HG03354 (cell line): ENCODE measurements at regions not wholly inside any gene's neighbourhood (a gene's known extent, or its start where the extent isn't known, plus 50 kb on each side); places are given as distances from the start of the nearest gene placed in this dataset.

Experiments
- ATAC-seq: cut with Tn5 transposase; IDR thresholded peaks from one replicate; pipeline ENCODE4 v1.9.1; 2021; ENCODE audit warnings: mild to moderate bottlenecking; ENCODE audit not compliant: unreplicated experiment, poor library complexity, severe bottlenecking

GRCh38 chr11:116170526-116171120, 602.2 kb downstream of the BUD13 start:
- ATAC-seq = no peak

DNA sequence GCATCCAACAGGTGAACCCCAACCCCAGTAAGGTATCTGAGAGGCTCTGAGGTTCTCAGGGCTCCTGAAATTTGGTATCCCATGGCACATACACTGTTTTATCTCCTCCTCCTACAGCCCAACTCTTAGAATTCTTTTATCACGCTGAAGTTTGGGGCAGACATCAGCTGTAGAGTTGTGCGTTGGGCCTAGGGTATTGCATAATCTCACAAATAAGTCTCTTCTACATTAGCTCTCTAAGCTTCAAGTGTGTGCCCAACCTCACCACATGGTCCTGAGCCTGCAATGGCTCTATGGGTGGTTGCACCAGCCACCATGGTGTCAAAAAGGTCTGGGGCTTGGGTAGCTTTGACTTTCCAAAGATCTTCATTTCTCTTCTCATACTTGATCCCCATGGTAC, 603.0 kb downstream of the BUD13 start:
- ATAC-seq = no peak

DNA sequence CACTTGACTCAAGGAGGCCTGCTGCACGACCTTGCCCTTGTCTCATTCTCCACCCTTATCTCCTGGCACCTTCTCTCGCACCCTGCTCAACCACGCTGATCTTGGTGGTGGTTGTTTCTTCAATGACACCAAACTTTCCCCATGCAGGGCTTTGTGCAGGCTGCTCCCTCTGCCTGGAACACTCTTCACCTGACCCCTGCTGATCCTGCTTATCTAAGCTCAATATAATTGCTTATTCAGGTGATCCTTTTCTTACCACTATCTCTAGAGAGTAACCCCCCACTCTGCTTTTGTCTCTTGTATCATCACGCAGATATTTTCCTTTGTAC, 604.4 kb downstream of the BUD13 start:
- no peak for ATAC-seq

DNA sequence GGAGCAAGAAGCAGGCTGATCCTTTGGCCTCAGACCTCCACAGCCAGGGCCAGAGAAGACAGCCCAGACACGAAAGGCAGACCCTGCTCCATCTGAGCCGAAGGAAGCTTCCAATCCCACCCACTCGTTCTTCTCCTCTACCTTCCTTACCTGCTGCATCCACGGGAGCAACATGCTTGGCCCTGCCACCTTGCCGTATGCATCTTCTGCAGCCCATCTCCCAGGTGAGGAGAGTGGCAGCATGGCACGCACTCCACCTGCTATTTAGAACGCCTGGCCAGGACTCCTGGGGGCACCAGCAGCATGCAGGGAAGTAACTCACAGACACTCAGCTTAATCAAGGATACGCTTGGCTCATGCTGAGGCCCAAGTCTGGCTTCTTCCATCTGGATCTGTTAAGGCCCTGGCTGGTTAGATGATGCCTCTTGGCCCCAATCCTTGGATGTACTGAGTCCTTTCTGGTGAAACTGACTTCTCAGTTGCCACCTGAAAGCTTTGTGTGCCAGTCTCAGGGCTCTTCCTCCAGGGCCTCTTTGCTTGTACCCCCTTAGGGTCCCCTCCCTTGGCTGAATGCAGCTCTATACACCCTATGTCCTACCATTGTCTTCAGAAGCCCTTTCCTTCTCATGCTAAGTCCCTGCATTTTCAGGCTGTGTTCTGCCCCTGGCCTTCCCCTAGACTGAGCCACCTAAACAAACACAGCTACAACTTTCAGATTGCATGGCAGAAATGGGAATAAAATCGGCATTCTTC, 604.9 kb downstream of the BUD13 start:
- no peak for ATAC-seq

- ATAC-seq = no peak
Measured at GRCh38 chr11:116166573-116167465, 606.0 kb downstream of the BUD13 start.

- no peak for ATAC-seq
Measured at GRCh38 chr11:116164843-116165242, 607.9 kb downstream of the BUD13 start.

DNA sequence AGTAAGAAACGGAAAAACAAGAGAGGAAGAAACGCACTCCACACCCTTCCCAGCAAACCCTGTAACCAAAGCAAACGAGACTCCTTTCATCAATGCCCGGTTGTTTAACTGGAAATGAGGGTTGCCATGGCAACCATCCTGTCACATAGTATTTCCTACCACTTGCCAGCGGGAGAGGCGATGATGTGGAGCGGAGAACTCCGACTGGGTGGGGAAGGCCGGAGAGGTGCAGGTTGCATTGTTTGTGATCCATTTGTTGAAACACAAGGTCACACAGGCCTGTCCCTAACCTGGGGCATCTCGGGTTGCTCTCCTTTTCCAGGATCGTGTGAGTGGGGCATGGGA, 609.9 kb downstream of the BUD13 start:
- ATAC-seq = no peak

GRCh38 chr11:116162086-116162885, 610.5 kb downstream of the BUD13 start:
- ATAC-seq = no peak

- ATAC-seq = no peak
Measured at GRCh38 chr11:116148645-116149044, 624.1 kb downstream of the BUD13 start.

- no peak for ATAC-seq
Measured at GRCh38 chr11:116148056-116148455, 624.7 kb downstream of the BUD13 start.

GRCh38 chr11:116145187-116145865, 627.5 kb downstream of the BUD13 start:
- no peak for ATAC-seq

GRCh38 chr11:116144387-116144958, 628.3 kb downstream of the BUD13 start:
- ATAC-seq = no peak

DNA sequence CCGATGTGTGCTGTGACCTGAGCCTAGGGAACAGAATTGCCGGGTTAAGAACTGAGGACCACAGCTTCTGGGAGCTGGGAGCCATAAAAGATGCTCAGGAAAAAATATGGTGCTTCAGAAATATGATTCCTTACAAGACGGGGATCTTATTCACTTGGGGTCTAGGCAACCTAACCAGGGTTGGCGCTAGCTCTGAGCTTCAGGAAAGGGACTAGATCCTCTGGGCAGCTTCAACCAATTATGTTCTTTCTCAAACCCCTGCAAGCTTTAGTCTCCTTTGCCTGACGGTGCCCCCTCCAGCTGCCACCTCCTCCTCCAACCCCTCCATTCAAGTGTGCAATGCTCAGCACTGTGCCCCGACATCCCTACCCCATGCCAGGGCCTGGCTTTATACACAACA, 634.1 kb upstream of the CADM1 start:
- no peak for ATAC-seq

GRCh38 chr11:116137753-116138152, 633.5 kb upstream of the CADM1 start:
- ATAC-seq = no peak

- no peak for ATAC-seq
Measured at GRCh38 chr11:116136987-116137674, 632.9 kb upstream of the CADM1 start.

DNA sequence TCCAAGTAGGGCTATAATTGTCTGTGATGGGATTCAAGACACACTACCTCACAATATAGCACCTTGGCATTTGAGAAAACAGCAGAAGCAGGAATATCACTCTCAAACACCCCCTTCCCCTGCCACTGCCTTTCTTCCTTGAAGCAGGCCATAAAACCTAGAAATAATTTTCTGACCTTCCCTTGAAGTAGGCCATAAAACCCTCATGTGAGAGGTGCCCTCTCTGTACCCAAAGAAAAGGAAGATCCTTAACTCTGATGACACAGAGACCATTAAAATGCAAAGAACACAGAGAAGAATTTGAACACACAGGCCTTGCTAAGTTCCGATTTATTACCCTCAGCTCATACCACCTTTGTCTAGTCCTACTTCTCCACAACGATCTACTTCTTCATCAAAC, 631.7 kb upstream of the CADM1 start:
- ATAC-seq = no peak

DNA sequence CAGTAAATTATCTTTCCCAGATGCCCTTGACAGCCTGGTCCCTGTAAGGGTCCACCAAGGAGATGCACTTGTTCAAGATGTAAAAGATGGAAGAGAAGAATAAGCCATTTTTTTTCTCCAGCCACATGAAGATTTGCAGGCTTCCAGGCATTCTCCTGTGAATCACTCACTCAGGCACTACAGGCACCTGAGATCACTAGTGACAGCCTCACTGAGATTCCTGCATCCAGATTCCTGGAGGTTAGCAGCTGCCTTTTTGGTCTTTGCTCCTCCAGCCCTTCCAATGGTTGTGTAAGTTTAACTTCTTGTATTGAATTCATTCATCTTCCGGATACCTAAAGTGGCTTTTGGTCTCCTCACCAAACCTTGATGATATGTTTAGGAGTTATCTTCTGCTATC, 630.2 kb upstream of the CADM1 start:
- no peak for ATAC-seq

GRCh38 chr11:116132273-116132978, 628.2 kb upstream of the CADM1 start:
- no peak for ATAC-seq
